ENCODE measurements at regions not wholly inside any gene's neighbourhood (a gene's known extent, or its start where the extent isn't known, plus 50 kb on each side); places are given as distances from the start of the nearest gene placed in this dataset.

DNA sequence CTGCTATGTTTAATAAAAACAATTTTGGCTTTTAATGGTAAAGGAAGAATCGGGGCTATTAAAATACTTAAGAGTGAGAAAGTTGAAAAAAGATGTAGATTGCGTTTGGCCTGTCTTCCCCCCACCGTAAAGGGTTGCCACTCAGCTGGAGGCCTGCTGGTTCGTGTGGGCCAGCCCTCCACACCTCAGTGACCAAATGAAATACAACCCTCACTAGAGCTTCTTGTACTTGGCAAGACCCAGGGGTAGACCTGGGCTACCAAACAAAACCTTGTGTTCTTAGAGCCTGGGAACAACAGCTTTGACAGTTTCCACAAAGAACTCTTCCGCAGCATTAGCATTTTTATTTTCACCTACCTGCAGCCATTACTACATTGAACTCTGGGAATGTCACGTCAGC, 152.8 kb upstream of the PABPC3 start:
- TF ChIP-seq, protein P1, sequence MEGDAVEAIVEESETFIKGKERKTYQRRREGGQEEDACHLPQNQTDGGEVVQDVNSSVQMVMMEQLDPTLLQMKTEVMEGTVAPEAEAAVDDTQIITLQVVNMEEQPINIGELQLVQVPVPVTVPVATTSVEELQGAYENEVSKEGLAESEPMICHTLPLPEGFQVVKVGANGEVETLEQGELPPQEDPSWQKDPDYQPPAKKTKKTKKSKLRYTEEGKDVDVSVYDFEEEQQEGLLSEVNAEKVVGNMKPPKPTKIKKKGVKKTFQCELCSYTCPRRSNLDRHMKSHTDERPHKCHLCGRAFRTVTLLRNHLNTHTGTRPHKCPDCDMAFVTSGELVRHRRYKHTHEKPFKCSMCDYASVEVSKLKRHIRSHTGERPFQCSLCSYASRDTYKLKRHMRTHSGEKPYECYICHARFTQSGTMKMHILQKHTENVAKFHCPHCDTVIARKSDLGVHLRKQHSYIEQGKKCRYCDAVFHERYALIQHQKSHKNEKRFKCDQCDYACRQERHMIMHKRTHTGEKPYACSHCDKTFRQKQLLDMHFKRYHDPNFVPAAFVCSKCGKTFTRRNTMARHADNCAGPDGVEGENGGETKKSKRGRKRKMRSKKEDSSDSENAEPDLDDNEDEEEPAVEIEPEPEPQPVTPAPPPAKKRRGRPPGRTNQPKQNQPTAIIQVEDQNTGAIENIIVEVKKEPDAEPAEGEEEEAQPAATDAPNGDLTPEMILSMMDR (IDR thresholded peaks at IDR 0.05; ENCODE audit: borderline replicate concordance, extremely low read depth, low read length, poor library complexity, severe bottlenecking): no peak
- no peak for TF ChIP-seq EZH2 (IDR thresholded peaks at IDR 0.05; ENCODE audit: borderline replicate concordance, low read depth, low read length, severe bottlenecking)
